CD4-positive, alpha-beta T cell (primary cell): ENCODE measurements at regions not wholly inside any gene's neighbourhood (a gene's known extent, or its start where the extent isn't known, plus 50 kb on each side); places are given as distances from the start of the nearest gene placed in this dataset.

ENCODE experiments used
- ATAC-seq: fragments of 200-7000 bp; cut with Tn5 transposase; one replicate; pipeline ENCODE4 v1.10.0; 2022; ENCODE audit warnings: mild to moderate bottlenecking; ENCODE audit not compliant: poor library complexity
- CTCF ChIA-PET: fragments of 350-600 bp; sonication (Branson Sonifier 250); formaldehyde crosslinking; loops from one replicate; lab custom pipeline; 2021; ENCODE audit warnings: antibody characterized with exemption, inconsistent platforms; lab: Charles Lee
- POLR2A ChIA-PET: fragments of 350-600 bp; sonication (Branson Sonifier 250); formaldehyde crosslinking; loops from one replicate; lab custom pipeline; 2021; ENCODE audit warnings: antibody characterized with exemption, inconsistent platforms; lab: Charles Lee
- DNase-seq, 14 experiments: peaks; one replicate each; pipeline ENCODE4 v3.0.0-alpha.2; 2013 to 2020; ENCODE audit warnings: mixed read lengths in 2 of 14
- H3K27ac ChIP-seq, 2 donors: one replicate each; pipeline versions ENCODE4 v1.5.1 to v1.7.0; 2013; ENCODE audit warnings: low read length in 2 of 2, low read depth in 1 of 2, mild to moderate bottlenecking in 1 of 2
- H3K27me3 ChIP-seq, 2 experiments: 1 replicate in 1 of 2; 2 replicates in 1 of 2; pipeline versions ENCODE4 v1.6.1 to v1.7.0; 2013; ENCODE audit warnings: low read length in 2 of 2, control low read depth in 1 of 2, mild to moderate bottlenecking in 1 of 2, moderate library complexity in 1 of 2; ENCODE audit not compliant: insufficient read depth in 2 of 2, control insufficient read depth in 1 of 2
- H3K36me3 ChIP-seq: one replicate; pipeline ENCODE4 v1.6.1; 2013; ENCODE audit warnings: low read length, control low read depth; ENCODE audit not compliant: insufficient read depth
- H3K4me1 ChIP-seq: one replicate; pipeline ENCODE4 v1.6.1; 2013; ENCODE audit warnings: low read length, control low read depth; ENCODE audit not compliant: insufficient read depth
- H3K4me3 ChIP-seq: one replicate; pipeline ENCODE4 v1.5.1; 2013; ENCODE audit warnings: mild to moderate bottlenecking, low read length, moderate library complexity
- H3K9me3 ChIP-seq, 2 experiments: 1 replicate in 1 of 2; 2 replicates in 1 of 2; pipeline versions ENCODE4 v1.6.1 to v1.7.0; 2013; ENCODE audit warnings: low read length in 2 of 2, mild to moderate bottlenecking in 2 of 2, control low read depth in 1 of 2, moderate library complexity in 1 of 2; ENCODE audit not compliant: control insufficient read depth in 1 of 2, insufficient read depth in 1 of 2
- H3K27ac Mint-ChIP-seq: one replicate; pipeline ENCODE4 v1.8.0; 2020; ENCODE audit warnings: mixed read lengths
- H3K27me3 Mint-ChIP-seq: one replicate; pipeline ENCODE4 v1.8.0; 2021; ENCODE audit warnings: mixed read lengths
- H3K36me3 Mint-ChIP-seq: one replicate; pipeline ENCODE4 v1.8.0; 2021; ENCODE audit warnings: low read depth, mixed read lengths
- H3K4me1 Mint-ChIP-seq: one replicate; pipeline ENCODE4 v1.8.0; 2021; ENCODE audit warnings: low read depth, mixed read lengths
- H3K4me3 Mint-ChIP-seq: one replicate; pipeline ENCODE4 v1.8.0; 2020; ENCODE audit warnings: mild to moderate bottlenecking, mixed read lengths
- H3K9me3 Mint-ChIP-seq: one replicate; pipeline ENCODE4 v1.8.0; 2020; ENCODE audit warnings: mixed read lengths
- CTCF ChIP-seq: fragments of 200-600 bp; IDR thresholded peaks from one replicate; pipeline ENCODE4 v1.8.0; 2022; ENCODE audit warnings: antibody characterized with exemption, mild to moderate bottlenecking
- intact Hi-C, 2 experiments: fragments of 100-400 bp; cut with DNase I in 1 of 2; cut with micrococcal nuclease in 1 of 2; formaldehyde crosslinking; loops; one replicate each; pipeline versions ENCODE4 v1.15.1 to v1.9.0; 2023 to 2025; cut with DNase I, micrococcal nuclease

- H3K4me1 ChIP-seq = no peaks in the 10 kb centered on the region
- DNase-seq = no peak
- CTCF ChIA-PET = interaction anchor here (1.1 kb wide), 1 partner anchor 17 kb away, joined by 4 read pairs; no protein-coding TSS in a partner anchor
- H3K4me1 Mint-ChIP-seq = no peaks in the 10 kb centered on the region
- no peak for ATAC-seq
- H3K27ac ChIP-seq = no peak overlapping the region
- TF ChIP-seq CTCF = no peak
- H3K27me3 ChIP-seq = no peaks in the 10 kb centered on the region
- no peaks in the 10 kb centered on the region for H3K27me3 Mint-ChIP-seq
- POLR2A ChIA-PET = no interaction called here
- H3K27ac Mint-ChIP-seq = no peak overlapping the region
- H3K9me3 Mint-ChIP-seq = no peaks in the 10 kb centered on the region
- H3K4me3 Mint-ChIP-seq = no peak overlapping the region
- no peaks in the 10 kb centered on the region for H3K36me3 ChIP-seq
- intact Hi-C loops = no loop called here
- no peak overlapping the region for H3K4me3 ChIP-seq
- peaks cover 0 to 3% of the 10 kb centered on the region in 2 experiments for H3K9me3 ChIP-seq
- H3K36me3 Mint-ChIP-seq = no peaks in the 10 kb centered on the region
Measured at GRCh38 chr2:154533300-154533940, 165.1 kb upstream of the KCNJ3 start.

GRCh38 chr2:154537024-154537423 is 161.5 kb upstream of the KCNJ3 start:
- no peak overlapping the region for H3K4me3 ChIP-seq
- no peaks in the 10 kb centered on the region for H3K9me3 Mint-ChIP-seq
- CTCF ChIA-PET = no interaction called here

GRCh38 chr2:154537843-154538450 is 160.5 kb upstream of the KCNJ3 start:
- H3K36me3 Mint-ChIP-seq = no peaks in the 10 kb centered on the region
- POLR2A ChIA-PET = no interaction called here

More at GRCh38 chr2:154537024-154537423, 161.5 kb upstream of the KCNJ3 start:
- Histone ChIP-seq H3K36me3 (no peaks in the 10 kb centered on the region), H3K27me3 (no peaks in the 10 kb centered on the region), H3K9me3 (peaks cover 0 to 6% of the 10 kb centered on the region in 2 experiments), H3K4me1 (no peaks in the 10 kb centered on the region), H3K27ac (no peak overlapping the region)
- intact Hi-C loops = no loop called here
- H3K27ac Mint-ChIP-seq = no peak overlapping the region
- no peaks in the 10 kb centered on the region for H3K27me3 Mint-ChIP-seq
- TF ChIP-seq CTCF = no peak
- ATAC-seq (no peak), DNase-seq (no peak)
- no peaks in the 10 kb centered on the region for H3K4me1 Mint-ChIP-seq
- no peaks in the 10 kb centered on the region for H3K36me3 Mint-ChIP-seq
- POLR2A ChIA-PET = no interaction called here
- H3K4me3 Mint-ChIP-seq = no peak overlapping the region

More at GRCh38 chr2:154537843-154538450, 160.5 kb upstream of the KCNJ3 start:
- Histone ChIP-seq H3K27me3 (no peaks in the 10 kb centered on the region), H3K9me3 (peaks cover 0 to 6% of the 10 kb centered on the region in 2 experiments), H3K36me3 (no peaks in the 10 kb centered on the region), H3K4me3 (no peak overlapping the region), H3K4me1 (no peaks in the 10 kb centered on the region), H3K27ac (no peak overlapping the region)
- CTCF ChIA-PET = no interaction called here
- Mint-ChIP-seq H3K27ac (no peak overlapping the region), H3K4me1 (no peaks in the 10 kb centered on the region), H3K4me3 (no peak overlapping the region), H3K27me3 (no peaks in the 10 kb centered on the region), H3K9me3 (no peaks in the 10 kb centered on the region)
- intact Hi-C loops = no loop called here
- ATAC-seq = no peak
- no peak for DNase-seq
- TF ChIP-seq CTCF = no peak
